A549 (cell line): ENCODE measurements at regions not wholly inside any gene's neighbourhood (a gene's known extent, or its start where the extent isn't known, plus 50 kb on each side); places are given as distances from the start of the nearest gene placed in this dataset.

Experiments used
- CTCF ChIP-seq: fragments of >200 bp; sonication (Bioruptor Twin); formaldehyde crosslinking; IDR thresholded peaks from 3 replicates; pipeline ENCODE4 v1.5.1; 2016
- EP300 ChIP-seq, 2 experiments: fragments of >200 bp; sonication (Bioruptor Twin); formaldehyde crosslinking; IDR thresholded peaks; 2 replicates in 1 of 2; 3 replicates in 1 of 2; pipeline ENCODE4 v1.6.1; 2016 to 2017
- POLR2A ChIP-seq: IDR thresholded peaks from 2 replicates; pipeline ENCODE4 v1.6.1; 2012; ENCODE audit warnings: mild to moderate bottlenecking, low read length
- REST ChIP-seq: fragments of 200-600 bp; sonication (generic); IDR thresholded peaks from 2 replicates; pipeline ENCODE4 v1.6.1; 2016; ENCODE audit warnings: antibody characterized with exemption, mild to moderate bottlenecking, moderate library complexity
- USF2 ChIP-seq: fragments of 450-650 bp; IDR thresholded peaks from 2 replicates; pipeline ENCODE4 v1.6.1; 2014; ENCODE audit warnings: antibody characterized with exemption
- ZSCAN20 ChIP-seq: fragments of 250-450 bp; sonication (Bioruptor Pico); IDR thresholded peaks from 2 replicates; pipeline ENCODE4 v1.8.0; 2022; ENCODE audit warnings: mild to moderate bottlenecking, moderate library complexity

- TF ChIP-seq USF2 (no peak), CTCF (no peak), ZSCAN20 (no peak), POLR2A (no peak), REST (no peak), EP300 (IDR thresholded peaks at IDR 0.05) (no peak)
These were observed 553.0 kb downstream of the CSNK1G3 start for GRCh38 chr5:124064956-124065355.
